NCI-H69 (cell line): ENCODE measurements at regions not wholly inside any gene's neighbourhood (a gene's known extent, or its start where the extent isn't known, plus 50 kb on each side); places are given as distances from the start of the nearest gene placed in this dataset.

ENCODE experiments used
- DNase-seq: peaks from one replicate; lab custom pipeline; 2025; lab: John Stamatoyannopoulos, UW

GRCh38 chr6:123747515-123747914 is 56.1 kb upstream of the NKAIN2 start:
- no peak for DNase-seq

DNA sequence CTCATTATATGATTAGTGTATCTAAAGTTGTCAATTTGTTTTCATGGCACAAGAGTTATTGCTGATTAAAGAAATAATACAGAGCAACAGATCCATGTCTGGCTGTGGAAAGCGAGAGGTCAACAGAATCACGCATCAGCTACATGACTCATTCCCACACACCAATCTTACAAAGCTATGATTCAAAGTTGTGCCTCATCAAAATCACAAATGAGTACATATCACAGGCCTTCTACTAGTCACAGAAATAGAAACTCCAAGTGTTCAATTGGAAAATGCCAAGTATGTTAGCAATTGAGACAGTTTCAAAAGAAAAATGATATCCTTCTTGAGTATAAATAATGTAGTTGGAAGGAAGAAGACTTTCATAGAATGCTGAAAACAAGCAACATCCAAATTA is 57.8 kb upstream of the NKAIN2 start:
- DNase-seq = no peak

- DNase-seq = no peak
Measured at GRCh38 chr6:123744840-123745239, 58.8 kb upstream of the NKAIN2 start.

DNA sequence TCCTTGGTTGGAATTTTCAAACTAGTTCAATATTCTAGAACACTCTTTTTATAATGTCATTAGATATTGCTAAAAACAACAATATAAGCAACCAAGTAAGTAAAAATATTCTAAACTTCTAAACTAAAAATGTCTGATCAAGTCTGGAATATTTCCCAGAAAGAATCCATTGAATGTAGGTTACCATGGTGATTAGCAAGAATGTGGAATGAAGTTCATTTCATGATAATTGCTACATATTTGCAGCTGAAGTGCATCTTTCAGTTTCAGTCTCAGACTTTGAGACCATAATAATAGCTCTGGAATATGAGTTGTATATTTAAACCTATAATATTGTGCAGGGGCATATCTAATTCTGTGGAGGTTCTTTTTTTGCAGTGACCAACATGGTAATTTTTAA is 61.0 kb upstream of the NKAIN2 start:
- DNase-seq = no peak

- no peak for DNase-seq
Measured at GRCh38 chr6:123733180-123733579, 70.5 kb upstream of the NKAIN2 start.

GRCh38 chr6:123716506-123716905 is 79.8 kb upstream of the TRDN start:
- no peak for DNase-seq

GRCh38 chr6:123715006-123715863 is 78.5 kb upstream of the TRDN start:
- peak; percentile 73 for DNase-seq

- no peak for DNase-seq
Measured at GRCh38 chr6:123712831-123713230, 76.1 kb upstream of the TRDN start.

GRCh38 chr6:123702943-123703342 is 66.2 kb upstream of the TRDN start:
- DNase-seq = no peak

DNA sequence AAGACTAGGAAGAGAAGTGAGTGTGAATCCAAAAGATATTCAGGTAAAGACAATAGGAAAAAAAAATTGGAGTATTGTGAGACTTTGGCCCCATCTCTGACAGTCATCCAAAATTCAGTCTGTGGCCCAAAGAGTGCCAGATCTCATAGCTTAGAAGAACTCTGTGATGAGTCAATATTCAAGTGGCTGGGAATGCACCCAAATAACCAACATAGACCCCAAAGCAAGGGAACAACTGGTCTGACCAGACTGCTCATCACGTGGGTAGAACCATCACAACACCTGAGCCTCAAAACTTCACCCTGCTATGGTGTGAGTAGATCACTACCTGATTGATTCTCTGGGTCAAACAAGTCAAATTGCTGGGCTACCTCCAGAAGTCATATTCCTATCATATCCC is 51.1 kb upstream of the TRDN start:
- no peak for DNase-seq
